Coronary artery (tissue), 2 donors: ENCODE measurements at regions not wholly inside any gene's neighbourhood (a gene's known extent, or its start where the extent isn't known, plus 50 kb on each side); places are given as distances from the start of the nearest gene placed in this dataset.

Experiments used
- DNase-seq: peaks from one replicate; pipeline ENCODE4 v3.0.0-alpha.2; 2017; ENCODE audit warnings: low spot score
- H3K27ac ChIP-seq, 2 donors: fragments of 200-600 bp; sonication (generic); one replicate each; pipeline ENCODE4 v1.5.1; 2016 to 2019
- H3K4me3 ChIP-seq: fragments of 200-600 bp; sonication (generic); 2 replicates; pipeline ENCODE4 v1.5.1; 2016; ENCODE audit warnings: mild to moderate bottlenecking, moderate library complexity
- CTCF ChIP-seq: fragments of 200-600 bp; sonication (generic); IDR thresholded peaks from one replicate; pipeline ENCODE4 v1.5.1; 2019; ENCODE audit warnings: antibody characterized with exemption

GRCh38 chr16:17641990-17642389 is 171.2 kb upstream of the XYLT1 start:
- DNase-seq, result no peak
- no peak for TF ChIP-seq CTCF
- H3K27ac ChIP-seq, result no peak overlapping the region
- H3K4me3 ChIP-seq, result no peak overlapping the region

GRCh38 chr16:17638134-17638533 is 167.4 kb upstream of the XYLT1 start:
- no peak for TF ChIP-seq CTCF
- DNase-seq, result no peak
- no peak overlapping the region for H3K4me3 ChIP-seq
- H3K27ac ChIP-seq, result no peak overlapping the region

- no peak overlapping the region for H3K27ac ChIP-seq
- H3K4me3 ChIP-seq, result no peak overlapping the region
- TF ChIP-seq CTCF, result no peak
- no peak for DNase-seq
Observed at GRCh38 chr16:17635183-17635582, 164.4 kb upstream of the XYLT1 start.

GRCh38 chr16:17633181-17633951 is 162.6 kb upstream of the XYLT1 start:
- DNase-seq, result no peak
- Histone ChIP-seq H3K4me3 (no peak overlapping the region), H3K27ac (no peak overlapping the region)
- no peak for TF ChIP-seq CTCF

- no peak for DNase-seq
- H3K4me3 ChIP-seq, result no peak overlapping the region
- no peak for TF ChIP-seq CTCF
- no peak overlapping the region for H3K27ac ChIP-seq
Observed at GRCh38 chr16:17632667-17633066, 161.9 kb upstream of the XYLT1 start.

GRCh38 chr16:17629936-17630335 is 159.2 kb upstream of the XYLT1 start:
- H3K4me3 ChIP-seq, result no peak overlapping the region
- no peak for TF ChIP-seq CTCF
- H3K27ac ChIP-seq, result no peak overlapping the region
- DNase-seq, result no peak

GRCh38 chr16:17628983-17629382 is 158.2 kb upstream of the XYLT1 start:
- Histone ChIP-seq H3K4me3 (no peak overlapping the region), H3K27ac (no peak overlapping the region)
- DNase-seq, result no peak
- TF ChIP-seq CTCF, result no peak
